HK-2 (cell line): ENCODE measurements at regions not wholly inside any gene's neighbourhood (a gene's known extent, or its start where the extent isn't known, plus 50 kb on each side); places are given as distances from the start of the nearest gene placed in this dataset.

Source experiments
- DNase-seq: peaks from one replicate; pipeline ENCODE4 v3.0.0-alpha.2; 2018; ENCODE audit not compliant: unreplicated experiment

DNA sequence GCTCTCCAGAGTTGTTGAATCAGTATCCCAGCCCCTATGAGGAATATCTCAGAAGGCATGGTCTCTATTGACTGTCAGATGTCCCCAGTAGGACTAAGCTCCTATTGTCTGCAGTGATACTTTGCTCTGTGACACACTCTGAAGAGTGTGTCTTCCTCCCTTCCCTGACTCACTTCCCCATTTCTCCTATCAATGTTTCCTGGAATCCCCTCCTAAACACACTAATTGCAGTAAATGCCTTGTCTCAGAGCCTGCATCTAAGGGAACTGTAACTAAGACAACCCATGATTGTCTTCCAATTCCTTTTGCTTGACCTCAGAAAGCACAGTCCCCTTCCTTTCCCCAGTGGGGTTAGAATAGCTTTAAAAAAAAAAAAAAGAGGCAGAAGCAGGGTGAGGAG is 397.3 kb upstream of the PROK2 start:
- no peak for DNase-seq

- no peak for DNase-seq
These were observed 396.3 kb upstream of the PROK2 start for GRCh38 chr3:72181251-72181650.

DNA sequence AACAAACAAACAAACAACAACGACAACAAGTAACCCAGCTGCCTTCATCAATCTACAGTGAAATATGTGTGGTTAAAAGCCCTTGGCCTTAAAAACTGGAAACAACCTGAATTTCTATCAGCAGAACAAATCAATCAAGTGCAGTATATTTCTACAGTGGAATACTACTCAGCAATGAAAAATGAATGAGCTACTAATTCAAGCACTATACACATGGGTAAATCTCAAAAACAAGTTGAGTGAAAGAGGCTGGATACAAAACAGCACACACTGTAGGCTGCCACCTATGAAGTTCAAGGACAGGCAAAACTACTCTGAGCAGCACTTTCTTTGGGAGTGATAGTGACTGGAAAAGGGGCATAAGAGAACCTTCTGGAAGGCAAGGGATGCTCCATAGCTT is 395.5 kb upstream of the PROK2 start:
- DNase-seq: no peak

GRCh38 chr3:72179107-72179464 is 394.1 kb upstream of the PROK2 start:
- no peak for DNase-seq

DNA sequence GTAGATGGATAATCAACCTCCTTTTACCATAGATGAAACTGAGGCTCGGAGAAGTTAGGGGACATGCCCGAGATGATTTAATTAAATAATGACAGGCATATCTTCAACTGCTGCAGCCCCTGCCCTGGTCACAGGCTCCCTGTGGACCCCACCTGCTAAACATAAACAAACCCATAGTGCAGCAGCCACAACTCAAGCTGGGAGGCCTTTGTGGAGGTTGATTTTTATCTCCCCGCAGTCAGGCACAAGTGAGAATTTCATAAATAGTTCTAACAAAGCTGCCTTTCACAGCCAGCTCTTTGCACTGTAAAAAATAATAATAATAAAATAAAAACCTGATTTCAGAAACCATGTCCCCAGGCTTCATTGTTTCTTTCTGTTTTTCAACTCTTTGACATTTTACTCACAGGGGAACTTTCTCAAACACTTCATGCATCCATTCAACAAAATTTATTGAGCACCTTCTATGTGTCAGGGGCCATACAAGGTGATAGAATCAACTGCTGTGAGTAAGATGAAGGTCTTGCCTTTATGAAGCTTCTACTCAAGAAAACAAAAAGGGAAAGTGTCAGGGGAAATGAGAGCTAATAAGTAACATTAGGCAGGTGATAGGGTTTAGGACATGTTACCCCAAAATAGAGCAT is 393.6 kb upstream of the PROK2 start:
- no peak for DNase-seq

GRCh38 chr3:72177075-72178050 is 392.4 kb upstream of the PROK2 start:
- no peak for DNase-seq

GRCh38 chr3:72176537-72177041 is 391.6 kb upstream of the PROK2 start:
- no peak for DNase-seq

- no peak for DNase-seq
These were observed 390.4 kb upstream of the PROK2 start for GRCh38 chr3:72175296-72175858.

- DNase-seq: no peak
These were observed 389.9 kb upstream of the PROK2 start for GRCh38 chr3:72174890-72175289.

- no peak for DNase-seq
These were observed 389.1 kb upstream of the PROK2 start for GRCh38 chr3:72174040-72174439.

- DNase-seq: no peak
These were observed 387.0 kb upstream of the PROK2 start for GRCh38 chr3:72171946-72172345.

GRCh38 chr3:72171463-72171881 is 386.5 kb upstream of the PROK2 start:
- no peak for DNase-seq

GRCh38 chr3:72169561-72170472 is 384.9 kb upstream of the PROK2 start:
- no peak for DNase-seq

- DNase-seq: no peak
These were observed 384.2 kb upstream of the PROK2 start for GRCh38 chr3:72169120-72169519.

DNA sequence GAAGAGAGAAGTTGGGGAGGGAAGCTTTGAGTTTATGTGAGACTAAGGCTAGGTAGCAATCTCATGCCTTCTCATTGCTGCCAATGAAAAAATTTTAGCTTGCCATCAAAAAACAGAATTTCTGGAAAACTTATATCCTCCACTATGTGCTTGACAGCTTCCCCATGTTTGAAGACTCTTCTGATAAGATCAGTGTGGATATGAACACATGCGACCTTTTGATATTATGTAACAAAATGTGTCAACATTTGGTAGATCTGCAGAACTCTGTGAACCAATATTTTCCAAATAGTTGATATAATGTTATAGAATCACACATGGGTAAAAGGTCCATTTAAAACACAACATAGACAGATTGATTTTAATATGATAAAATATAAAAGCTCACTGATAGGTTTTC is 380.9 kb upstream of the PROK2 start:
- no peak for DNase-seq

- DNase-seq: no peak
These were observed 380.4 kb upstream of the PROK2 start for GRCh38 chr3:72165317-72165716.

DNA sequence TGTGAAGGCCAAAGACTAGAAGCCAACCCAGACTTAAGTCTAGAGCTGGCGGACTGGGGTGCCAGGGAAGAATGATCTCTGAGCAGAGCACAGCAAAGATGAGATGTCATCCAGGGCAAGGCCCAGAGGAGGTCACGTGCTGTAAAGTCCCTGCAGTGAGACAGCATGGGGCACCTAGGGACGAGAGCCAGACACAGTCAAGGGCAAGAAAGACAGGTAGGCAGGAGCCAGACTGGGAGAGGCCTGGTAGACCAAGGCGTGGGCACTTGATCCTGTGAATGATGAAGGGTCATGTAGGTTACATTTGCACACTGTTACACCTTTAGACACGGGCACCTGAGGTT is 379.7 kb upstream of the PROK2 start:
- no peak for DNase-seq

- DNase-seq: no peak
These were observed 379.1 kb upstream of the PROK2 start for GRCh38 chr3:72163809-72164634.

GRCh38 chr3:72162649-72163184 is 377.8 kb upstream of the PROK2 start:
- no peak for DNase-seq

DNA sequence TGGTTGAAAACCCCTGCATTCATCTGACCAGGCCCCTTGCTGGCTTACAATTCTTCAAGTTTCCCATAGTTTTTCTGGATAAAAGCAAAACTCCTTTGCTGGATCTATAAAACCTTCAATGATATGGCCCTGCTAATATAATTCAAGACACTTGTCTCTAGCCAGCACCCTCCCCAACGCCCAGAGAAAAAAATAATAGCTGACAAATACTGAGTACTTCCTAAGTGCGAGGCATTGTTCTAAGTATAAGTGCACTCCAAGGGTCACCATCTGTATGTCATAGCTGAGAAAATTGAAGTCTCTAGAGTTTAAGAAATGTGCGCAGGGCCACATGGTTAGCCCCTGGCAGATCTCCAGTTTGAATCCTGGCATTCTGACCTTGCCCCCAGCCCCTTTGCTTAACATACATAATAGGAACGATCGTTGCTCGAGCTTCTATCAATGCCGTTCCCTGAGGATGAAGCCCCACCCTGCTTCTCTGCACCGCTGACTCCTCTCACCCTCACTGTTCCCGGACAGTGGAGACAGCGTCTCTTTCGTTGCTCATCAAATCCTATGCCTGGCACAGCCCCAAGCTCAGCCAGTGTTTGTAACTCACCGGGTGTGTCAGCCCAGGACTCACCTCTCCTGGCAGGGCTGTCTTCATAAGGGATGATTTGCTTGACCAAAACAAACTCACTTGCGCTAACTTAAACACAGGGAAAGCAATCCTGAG is 377.1 kb upstream of the PROK2 start:
- peak; percentile 10 for DNase-seq
